Ovary (tissue), 3 donors: ENCODE measurements at regions not wholly inside any gene's neighbourhood (a gene's known extent, or its start where the extent isn't known, plus 50 kb on each side); places are given as distances from the start of the nearest gene placed in this dataset.

ENCODE experiments used
- CTCF ChIP-seq, 3 donors: fragments of 450-650 bp in 2 of 3; fragments of 200-600 bp in 1 of 3; IDR thresholded peaks; one replicate each; pipeline versions ENCODE4 v1.5.1 to v1.8.0; 2016 to 2022; ENCODE audit warnings: antibody characterized with exemption in 3 of 3, mild to moderate bottlenecking in 1 of 3
- POLR2A ChIP-seq: fragments of 450-650 bp; IDR thresholded peaks from one replicate; pipeline ENCODE4 v1.6.1; 2017; ENCODE audit warnings: antibody characterized with exemption, mild to moderate bottlenecking, moderate library complexity
- donor health status: DM: no; HTN: no; CAD: no.

- TF ChIP-seq CTCF (IDR thresholded peaks at IDR 0.05) (no peak), POLR2A (no peak)
These were observed 84.4 kb downstream of the C9orf152 start for GRCh38 chr9:110123341-110124095.
